Tongue (tissue), 1 donor: ENCODE measurements at regions not wholly inside any gene's neighbourhood (a gene's known extent, or its start where the extent isn't known, plus 50 kb on each side); places are given as distances from the start of the nearest gene placed in this dataset.

Source experiments
- DNase-seq: peaks from one replicate; pipeline ENCODE4 v3.0.0-alpha.2; 2015

DNA sequence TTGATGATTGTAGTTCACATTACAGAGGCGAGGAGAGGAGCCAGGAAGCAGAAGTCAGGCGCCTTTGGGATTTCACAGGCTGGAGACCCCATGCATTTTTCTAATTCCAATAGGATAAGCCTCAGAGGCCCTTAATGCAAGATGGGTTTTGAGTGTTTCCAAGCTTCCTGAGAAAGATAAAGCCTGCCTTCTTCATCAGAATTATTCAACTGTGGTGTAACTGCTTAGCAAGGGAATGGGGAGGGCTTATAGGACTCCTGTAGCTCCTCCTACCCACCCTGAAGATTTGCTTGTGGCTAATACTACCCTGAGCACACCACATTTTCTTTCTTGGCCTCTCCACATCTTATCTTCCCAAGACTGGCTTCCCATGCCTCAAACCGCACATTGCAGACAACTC, 151.1 kb upstream of the ISX start:
- DNase-seq: peak; percentile 43

DNA sequence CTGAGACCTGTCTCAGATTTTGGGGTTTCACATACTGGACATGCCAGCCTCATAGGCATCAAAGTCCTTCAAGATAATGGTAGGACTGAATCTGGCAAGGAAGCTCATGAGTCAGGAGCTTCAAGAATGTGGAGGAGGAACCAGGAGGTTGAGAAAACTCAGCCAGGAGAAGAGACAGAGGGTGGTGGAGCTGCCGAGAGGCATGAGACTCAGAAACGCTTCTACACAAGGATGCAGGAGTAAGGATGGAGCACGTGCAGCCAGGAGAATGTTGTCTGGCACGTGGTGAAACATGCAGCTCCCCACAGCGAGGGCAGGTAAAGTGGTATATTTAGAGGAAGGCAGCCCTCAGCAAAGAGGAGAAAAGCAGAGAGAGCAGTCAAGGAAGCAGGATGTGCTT, 148.7 kb upstream of the ISX start:
- DNase-seq: no peak

DNA sequence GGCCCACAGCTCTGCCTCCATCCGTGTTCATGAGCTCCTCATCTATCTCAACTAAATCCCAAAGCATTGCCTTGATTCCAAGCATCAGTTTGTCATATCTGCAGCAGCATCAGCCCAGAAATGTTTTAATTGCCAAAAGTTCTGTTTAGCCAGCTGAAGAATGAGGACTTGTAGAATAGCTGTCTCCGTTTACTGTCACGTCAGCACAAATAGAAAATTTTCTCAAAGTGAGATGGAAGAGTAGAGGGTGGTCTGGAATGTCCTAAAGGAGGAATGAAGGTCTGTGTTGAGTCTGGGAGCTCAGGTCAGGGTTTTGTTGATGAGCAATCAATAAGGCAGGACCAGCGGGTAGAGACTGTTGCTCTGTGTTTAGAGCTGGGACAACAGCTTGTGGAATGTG, 134.9 kb upstream of the ISX start:
- DNase-seq: no peak

DNA sequence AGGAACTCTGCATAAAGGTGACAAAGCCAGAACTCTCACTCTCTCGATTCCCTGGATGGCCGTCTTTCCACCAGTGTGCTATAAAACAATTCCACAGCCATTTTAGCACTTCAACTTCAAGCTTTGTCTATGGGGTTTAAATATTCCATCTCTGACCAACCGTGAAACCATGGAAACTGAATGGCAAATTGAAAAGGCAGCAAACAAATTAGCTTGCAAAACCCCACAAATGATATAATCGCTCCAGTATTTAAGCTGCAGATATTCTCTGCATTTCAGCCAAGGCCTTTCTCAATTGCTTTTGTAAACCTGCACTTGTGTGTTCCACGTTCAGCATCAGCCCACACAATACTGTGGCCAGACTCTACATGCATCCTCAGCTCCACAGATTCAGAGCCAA, 131.7 kb upstream of the ISX start:
- peak; percentile 6 for DNase-seq

DNA sequence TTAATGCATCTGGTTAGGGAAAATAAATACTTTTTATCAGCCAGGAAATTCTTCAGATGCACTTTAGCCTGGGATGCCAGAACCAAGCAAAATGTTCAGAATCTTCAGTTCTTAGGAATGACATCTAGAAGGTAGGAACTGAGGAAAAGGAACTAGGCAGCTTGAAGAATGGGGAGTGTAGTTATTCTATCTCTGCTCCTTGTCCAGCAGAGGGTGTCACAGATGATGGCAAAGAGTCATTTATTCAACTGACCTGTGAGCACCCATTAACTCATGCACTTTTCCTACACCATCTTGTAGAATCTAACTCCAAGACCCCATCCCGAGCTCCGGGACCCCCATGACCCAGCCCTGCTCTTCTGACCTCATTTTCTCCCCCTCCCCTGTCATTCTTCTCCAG, 122.1 kb upstream of the ISX start:
- DNase-seq: no peak

DNA sequence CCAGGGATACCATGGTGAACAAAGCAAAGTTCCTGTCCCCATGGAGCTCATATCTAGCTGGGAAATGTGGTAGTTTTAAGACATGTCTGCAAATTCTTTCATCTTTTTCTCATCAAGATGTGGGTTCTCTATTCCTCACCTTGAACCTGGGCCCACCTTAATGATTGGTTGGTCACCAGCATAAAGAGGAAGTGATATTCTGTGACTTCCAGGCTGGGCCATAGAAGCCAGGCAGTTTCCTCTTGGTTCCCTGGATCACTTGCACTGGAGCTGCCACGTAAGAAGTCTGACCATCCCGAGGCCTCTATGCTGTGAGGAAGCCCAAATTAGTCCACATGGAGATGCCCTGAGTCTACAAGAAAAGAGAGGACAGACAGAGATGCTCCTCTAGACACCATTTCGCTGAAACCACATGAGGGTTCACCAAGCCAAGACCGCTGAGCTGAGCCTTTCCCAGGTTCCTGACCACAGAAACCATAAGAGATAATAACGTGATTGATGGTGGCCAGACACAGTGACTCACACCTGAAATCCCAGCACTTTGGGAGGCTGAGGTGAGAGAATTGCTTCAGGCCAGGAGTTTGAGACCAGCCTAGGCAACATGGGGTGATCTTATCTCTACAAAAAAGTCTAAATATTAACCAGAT, 119.5 kb upstream of the ISX start:
- DNase-seq: no peak

DNA sequence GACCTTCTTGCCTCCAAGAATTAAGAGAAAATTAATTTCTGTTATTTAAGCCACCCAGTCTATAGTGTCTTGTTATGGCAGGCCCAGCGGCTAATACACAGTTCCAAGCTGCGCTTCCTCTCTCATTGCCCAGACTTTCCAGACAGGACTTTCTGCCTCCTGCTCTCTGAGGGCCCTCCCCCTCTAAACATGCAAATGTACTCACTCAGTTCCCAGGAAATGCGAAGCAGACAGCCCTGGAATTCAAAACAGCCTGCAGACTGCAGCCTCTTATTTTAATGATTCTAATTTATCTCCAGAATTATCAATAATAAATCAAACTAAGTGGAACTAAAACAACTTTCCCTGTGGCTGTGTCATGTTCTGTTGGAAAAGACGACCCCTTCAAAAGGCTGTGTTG, 115.5 kb upstream of the ISX start:
- DNase-seq: peak; percentile 40

DNA sequence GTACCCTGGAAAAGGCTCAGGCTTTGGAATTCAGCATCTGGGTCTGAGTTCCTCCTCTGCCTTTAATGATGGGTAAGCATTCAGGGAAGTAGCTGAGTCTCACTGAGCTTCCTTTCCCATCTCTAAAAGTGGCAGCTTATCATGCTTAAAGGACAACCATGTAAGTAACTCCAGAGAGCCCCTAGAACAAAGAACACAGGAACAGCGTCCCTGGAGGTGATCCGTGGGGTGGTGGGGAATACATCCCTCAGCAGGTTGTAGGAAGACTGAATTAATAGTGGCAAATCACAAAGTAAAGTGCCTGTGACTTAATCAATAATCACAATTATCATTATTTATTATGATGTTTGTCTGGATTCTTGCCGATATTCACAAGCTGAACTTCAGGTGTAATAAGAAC, 114.7 kb upstream of the ISX start:
- DNase-seq: no peak

DNA sequence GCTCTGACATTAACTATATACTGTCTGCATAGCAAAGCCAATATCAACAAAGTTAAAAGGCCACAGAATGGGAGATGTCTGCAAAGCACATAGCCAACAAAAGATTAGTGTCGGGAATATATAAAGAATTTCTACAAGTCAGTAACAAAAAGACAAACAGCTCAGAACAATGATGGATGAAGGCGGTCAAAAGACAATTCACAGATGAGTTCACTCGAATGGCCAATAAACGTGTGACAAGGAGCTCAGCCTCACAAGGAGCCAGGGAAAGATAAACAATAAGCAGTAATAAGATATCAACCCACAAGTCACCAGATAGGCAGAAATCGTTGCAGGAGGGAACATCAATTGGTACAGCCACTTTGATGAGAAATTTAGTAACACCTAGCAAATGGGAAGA, 106.0 kb upstream of the ISX start:
- DNase-seq: no peak

DNA sequence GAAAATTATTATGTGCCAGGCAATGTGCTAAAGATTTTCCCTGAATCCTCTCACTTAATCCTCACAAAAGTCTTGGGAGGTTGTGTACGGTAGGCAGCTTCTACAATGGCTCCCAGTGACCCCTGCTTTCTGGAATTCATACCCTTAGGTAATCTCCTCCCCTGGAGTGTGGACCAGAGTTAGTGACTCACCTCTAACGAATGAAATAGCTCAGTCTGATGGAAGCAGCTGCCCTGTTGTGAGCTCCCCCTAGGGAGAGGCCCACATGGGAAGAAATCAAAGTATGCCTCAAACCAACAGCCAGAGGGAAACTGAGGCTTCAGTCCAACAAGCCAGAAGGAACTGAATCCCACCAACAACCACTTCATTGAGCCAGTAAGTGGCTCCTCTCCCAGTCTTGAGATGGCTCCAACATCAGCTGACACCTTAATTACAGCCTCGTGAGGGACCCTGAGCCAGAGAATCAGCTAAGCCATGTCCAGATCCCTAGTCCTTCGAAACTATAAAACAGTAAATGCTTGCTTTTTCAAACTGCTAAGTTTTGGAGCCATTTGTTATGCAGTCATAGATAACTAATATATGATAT, 98.9 kb upstream of the ISX start:
- DNase-seq: no peak

DNA sequence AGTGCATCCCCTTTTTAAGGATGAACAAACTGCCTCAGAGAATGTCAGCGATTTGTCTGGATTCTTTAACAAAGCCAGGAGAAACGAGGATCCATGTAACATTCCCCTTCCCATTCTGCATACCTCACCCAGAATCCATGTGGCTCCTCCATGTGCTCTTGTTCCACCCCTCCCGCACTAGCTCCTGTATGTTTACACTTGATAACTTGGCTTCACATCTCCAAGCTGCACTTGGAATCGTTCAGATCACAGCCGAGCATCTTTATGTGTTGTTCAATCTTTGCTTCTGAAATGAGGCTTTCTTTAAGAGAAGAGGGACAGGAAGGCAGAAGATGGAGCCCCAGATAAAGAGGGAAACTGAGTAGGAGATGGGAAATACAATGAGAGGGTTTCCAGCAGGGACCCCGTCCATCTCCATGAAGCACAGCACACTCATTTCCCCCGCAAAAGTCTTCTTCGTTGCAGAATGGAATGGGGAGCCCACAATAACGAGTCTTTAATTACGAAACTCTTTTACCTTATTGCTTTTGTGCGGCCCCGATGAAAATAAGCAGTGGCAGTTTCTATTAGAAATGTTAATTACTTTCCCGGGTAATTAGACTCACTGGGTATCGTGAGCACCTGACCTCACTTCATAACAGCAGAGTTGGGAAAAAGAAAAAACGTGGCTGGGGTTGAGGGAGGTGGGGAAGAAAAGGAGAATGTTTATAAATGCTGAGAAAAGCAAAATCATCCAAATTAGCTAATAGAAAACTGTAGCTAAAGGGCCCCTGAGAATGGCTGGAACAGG, 96.8 kb upstream of the ISX start:
- DNase-seq: no peak

DNA sequence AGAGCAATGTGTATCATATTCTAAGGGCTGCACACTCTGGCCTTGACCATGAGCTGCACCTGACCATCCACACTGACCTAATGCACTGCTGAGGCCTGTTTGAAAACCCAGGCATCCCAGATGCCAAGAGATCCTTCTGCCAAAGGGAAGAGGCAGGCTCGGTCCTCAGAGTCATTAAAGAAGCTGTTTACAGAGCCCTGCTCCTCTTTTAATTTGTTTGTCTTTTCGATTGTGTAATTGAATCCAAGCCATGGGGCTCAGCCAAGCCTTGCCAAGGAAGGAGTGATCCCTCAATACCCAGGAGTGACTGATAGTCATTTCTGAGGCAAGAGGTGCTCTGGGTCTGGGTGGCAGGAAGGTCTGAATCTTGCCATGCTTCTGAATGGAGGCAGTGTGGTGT, 94.5 kb upstream of the ISX start:
- no peak for DNase-seq

DNA sequence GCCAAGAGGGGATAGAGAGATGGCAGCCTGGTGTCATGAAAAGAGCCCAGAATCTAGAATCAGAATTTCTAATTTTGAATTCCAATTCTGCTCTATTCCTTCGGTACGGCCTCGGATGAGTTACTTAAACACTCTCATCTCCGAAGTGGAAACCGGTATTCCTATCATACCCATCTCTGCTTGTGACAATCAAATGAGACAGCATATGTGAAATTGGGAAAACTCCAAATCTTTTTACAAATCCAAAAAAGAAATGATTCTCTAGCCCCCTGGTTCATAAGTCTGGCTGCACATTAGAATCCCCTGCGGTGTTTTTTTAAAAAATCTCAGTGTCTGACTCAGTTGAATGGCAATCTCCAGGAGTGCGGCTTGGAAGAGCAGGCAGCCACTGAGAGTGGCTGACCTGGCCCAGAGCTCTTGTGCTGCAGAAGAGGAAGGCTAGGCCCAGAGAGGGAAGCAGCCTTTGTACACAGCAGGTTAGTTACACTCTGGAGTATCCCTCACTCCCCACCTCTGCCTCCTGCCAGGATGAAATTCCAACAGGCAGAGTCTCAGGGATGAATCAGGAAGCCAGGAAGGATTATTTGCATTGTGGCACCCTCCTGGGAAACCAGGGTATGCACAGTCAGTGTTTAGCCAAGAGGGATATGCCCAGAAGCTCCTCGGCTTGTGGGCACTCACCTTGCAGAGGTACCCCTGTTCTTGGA, 93.6 kb upstream of the ISX start:
- no peak for DNase-seq

DNA sequence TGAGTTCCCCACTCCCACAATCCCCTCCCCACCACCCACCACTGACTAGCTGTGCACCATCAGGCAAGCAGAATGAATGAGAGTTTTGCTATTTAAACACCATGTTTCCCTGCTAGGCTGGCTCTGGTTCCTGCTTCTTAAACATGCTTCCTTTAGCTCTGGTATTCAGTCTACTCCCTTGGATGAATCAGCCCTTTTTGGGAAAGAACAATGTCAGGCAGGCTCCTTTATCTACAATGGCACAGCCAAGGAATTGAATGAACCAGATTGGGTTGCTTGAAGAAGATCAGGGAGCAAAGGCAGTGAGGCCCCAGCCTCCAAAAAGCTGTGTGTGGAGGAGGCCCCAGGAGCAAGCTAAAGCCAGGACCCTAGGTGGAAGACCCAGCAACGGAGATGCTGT, 92.9 kb upstream of the ISX start:
- DNase-seq: no peak

DNA sequence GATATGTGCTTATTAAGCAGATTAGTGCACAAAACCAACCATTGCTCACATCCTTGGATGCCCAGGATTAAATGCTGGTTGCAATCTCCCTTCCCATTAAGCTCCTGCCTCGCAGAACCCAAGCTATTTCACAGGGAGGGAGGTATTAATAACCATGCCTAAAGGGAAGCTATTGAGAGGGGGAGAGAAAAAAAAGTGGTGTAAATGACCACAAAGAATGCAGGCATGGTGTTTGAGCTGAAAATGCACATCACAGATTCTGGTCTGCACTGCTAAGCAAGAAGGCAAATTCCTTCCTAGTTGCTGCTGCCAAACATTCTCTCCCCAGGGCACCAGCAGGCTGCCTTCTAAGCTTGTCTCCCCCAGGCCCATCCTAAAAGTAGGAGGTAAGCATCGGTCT, 92.0 kb upstream of the ISX start:
- peak; percentile 35 for DNase-seq

DNA sequence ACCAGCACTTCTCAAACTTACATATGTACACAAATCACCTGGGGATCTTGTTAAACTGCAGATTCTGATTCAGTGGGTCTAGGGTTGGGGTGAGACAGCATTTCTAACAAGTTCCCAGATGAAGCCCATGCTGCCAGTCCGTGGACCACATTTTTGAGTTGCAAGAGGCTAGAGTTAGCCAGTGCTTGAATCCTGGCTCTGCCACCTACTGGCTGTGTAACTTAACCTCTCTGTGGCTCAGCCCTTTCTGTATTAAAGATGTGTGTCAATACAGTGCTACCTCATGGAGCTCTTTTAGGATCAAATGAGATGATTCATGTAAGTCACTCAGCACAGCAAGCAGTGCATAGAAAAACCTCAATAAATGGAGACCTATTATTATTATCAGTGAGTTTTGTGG, 90.2 kb upstream of the ISX start:
- DNase-seq: no peak

DNA sequence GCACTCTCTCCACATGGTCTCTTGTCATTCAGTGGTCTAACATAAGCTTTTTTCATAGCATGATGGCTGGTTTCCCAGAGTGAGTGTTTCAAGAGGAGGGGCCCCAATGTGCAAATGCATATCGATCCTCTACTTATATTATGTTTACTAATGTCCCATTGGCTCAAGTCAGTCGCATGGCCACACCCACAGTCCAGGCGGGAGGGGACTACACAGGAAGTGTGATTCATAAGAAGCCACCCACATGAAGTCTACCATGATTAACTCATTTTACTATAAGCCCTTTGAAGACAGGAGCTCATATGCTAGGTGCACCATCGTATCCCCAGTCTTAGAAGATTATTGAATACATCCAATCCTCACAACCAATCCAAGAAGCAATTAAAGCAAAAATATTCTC, 89.5 kb upstream of the ISX start:
- no peak for DNase-seq

DNA sequence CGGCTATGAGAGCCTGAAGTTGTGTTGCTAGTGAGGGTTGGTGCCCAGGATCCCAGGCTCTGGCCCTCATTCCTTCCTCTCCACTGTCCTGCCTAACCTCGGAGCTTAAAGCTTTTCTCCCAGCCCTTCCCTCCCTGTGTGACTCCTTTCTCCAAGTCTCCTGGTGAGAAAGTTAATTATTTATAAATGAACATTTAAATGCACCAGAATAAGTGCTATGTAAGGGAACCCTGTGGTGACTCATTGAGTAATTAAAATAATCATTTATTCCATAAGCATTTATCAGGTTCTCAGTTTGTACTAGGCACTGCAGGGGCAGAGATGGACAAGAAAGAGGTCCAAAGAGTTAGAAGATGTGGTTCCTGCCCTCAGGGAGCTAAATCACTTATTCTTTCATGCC, 89.1 kb upstream of the ISX start:
- no peak for DNase-seq

DNA sequence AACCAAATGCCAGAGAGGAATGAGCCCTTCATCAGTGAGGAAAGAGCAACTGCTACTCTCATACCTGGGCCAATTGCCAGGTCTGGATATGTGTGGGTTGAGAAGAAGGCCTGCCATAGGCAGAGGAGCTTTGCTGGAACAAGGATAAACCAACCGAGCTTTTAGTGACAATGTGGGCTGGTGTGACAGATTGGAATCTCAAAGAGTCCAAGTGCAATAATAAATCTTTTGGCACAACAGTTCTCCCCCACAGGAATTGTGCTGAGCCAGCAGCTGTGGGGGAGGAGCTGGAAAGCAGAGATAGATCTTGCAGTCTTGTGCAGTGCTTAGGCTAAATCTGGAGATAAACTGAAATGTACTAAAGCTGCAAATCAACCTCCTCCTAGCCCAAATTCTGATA, 79.4 kb upstream of the ISX start:
- DNase-seq: peak; percentile 82

DNA sequence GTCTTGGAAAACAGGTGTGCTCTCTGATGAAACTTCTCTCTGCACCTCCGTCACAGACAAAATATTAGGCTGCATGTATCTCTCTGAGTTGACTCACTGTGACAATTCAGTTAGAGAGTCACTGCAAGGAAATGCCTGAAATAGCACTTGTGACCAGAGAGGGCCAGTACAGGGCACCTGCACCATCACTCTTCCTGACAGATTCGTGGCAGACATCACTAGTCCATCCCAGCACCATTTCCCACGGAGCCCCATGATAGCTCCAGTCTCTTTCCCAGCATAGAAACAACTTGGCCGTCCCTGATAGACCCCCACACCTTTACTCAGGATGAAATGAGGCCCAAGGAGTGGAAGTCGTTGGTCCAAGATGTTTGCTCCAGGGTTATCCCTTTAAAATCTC, 73.3 kb upstream of the ISX start:
- DNase-seq: no peak

DNA sequence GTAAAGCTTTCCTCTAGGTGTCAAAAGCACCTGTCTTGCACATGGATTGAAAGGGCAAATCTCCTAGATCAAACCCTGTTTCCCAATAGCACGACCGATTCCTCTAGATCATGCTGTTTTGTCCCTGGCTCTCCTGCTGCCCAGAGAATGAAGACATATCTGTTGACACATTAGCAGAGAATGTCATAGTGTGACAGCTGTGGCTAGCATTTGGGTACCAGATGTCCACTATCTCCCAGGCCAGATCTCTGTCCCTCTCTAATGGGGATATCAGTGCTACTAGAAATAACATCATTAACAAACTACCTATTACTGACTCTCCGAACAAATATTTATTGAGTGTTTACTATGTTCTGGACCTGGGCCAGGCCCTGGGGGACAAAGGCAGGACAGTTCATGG, 72.4 kb upstream of the ISX start:
- peak; percentile 54 for DNase-seq

DNA sequence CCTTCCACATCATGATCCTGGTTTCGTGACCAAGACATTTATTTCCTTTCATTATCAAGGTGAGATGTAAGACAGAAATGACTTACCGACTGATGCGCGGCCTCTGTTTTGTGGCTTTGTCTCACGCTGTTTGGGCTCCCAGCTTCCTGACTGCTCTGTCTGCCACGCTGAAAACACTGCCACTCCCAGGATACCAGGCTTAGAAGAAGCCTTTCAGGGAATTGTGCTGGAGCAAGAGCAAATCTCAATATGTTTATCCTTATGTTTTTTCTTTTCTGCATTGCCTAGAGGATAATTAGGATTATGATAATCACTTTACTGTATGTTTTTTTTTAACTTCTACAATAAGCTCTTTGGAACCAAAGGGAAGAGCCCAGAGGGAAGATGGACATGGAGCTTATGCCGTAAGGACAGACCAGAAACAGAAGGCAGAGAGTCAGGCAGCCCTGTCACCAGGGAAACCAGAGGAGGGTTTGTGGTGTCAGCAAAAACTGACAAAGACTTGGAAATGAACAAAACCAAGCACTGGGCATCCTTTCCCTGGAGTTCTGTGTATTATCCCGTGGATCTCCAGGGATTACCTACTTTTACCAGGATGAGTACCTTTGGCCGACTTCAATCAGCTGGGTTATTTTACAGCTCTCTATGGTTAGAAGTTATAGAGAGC, 68.2 kb upstream of the ISX start:
- DNase-seq: no peak

DNA sequence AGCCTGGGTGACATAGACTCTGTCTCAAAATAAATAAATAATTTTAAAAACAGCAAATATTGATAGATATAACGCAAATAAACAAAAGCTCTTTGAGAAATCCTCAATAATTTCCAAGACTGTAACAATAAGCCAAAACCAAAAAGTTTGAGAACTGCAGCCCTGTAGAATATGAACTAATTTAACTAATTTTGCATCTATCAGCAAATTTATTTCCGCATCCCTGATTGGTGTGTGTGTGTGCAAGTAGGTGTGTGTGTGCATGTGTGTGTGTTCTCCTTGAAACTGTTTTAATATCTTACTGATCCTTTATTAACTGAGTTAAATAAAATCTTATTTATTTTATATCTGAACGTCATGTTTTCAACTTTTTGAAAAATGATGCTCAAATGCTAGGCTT, 67.0 kb upstream of the ISX start:
- no peak for DNase-seq
